ENCODE measurements at regions not wholly inside any gene's neighbourhood (a gene's known extent, or its start where the extent isn't known, plus 50 kb on each side); places are given as distances from the start of the nearest gene placed in this dataset.

DNA sequence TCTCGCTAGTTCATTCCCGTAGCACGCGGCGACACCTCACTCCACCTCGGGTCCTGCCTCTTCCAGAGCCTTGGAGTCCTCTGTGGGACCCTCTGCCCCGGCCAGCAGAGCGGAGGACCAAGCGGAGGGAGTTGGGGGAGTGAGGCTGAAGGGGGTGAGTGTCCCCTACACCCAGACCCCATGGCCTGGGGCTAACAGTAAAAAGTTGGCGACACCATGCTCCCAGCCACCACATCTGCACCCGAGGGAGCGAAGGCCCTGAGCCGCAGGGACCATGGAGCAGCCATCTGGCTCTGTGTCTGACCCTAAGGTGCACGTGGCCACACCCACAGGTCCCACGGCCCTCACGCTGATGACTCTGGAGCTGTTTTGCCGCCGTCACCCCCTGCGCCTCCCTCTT, 293.8 kb downstream of the BRD1 start:
- TF ChIP-seq, protein P1, sequence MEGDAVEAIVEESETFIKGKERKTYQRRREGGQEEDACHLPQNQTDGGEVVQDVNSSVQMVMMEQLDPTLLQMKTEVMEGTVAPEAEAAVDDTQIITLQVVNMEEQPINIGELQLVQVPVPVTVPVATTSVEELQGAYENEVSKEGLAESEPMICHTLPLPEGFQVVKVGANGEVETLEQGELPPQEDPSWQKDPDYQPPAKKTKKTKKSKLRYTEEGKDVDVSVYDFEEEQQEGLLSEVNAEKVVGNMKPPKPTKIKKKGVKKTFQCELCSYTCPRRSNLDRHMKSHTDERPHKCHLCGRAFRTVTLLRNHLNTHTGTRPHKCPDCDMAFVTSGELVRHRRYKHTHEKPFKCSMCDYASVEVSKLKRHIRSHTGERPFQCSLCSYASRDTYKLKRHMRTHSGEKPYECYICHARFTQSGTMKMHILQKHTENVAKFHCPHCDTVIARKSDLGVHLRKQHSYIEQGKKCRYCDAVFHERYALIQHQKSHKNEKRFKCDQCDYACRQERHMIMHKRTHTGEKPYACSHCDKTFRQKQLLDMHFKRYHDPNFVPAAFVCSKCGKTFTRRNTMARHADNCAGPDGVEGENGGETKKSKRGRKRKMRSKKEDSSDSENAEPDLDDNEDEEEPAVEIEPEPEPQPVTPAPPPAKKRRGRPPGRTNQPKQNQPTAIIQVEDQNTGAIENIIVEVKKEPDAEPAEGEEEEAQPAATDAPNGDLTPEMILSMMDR (IDR thresholded peaks at IDR 0.05; ENCODE audit: low read length) = no peak
- no peak for TF ChIP-seq EZH2 (optimal IDR thresholded peaks at IDR 0.05; ENCODE audit: low read depth, low read length)

Data from MM.1S (cell line).